ENCODE measurements at regions not wholly inside any gene's neighbourhood (a gene's known extent, or its start where the extent isn't known, plus 50 kb on each side); places are given as distances from the start of the nearest gene placed in this dataset.

DNA sequence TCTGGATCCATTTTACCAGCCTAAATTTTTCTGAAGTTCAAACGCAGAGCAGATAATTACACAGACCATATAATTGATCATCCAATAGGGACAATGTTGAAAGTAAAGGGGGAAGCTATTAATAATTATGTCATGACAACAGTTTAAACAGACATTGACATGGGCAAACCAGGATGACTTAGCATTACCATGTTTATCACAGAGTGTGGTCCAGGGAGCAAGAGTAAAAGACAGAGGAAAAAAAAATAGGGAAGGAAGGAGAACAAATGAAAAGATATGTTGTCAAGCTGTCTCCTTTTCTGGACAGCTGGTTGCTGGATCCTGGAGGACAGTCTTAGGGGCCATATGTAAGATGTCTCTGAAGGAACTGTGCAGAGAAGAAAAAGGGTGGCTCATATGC lies 69.4 kb upstream of the FBXL4 start:
- Mint-ChIP-seq H3K4me1 (no peaks in the 10 kb centered on the region), H3K4me3 (no peak overlapping the region), H3K9me3 (no peaks in the 10 kb centered on the region), H3K27ac (no peak overlapping the region), H3K27me3 (ENCODE audit: insufficient read depth) (no peaks in the 10 kb centered on the region), H3K36me3 (ENCODE audit: low read depth) (no peaks in the 10 kb centered on the region)
- Histone ChIP-seq H3K4me3 (ENCODE audit: low read length) (no peak overlapping the region), H3K9ac (ENCODE audit: extremely low read depth, low read length, poor library complexity, severe bottlenecking) (no peak overlapping the region), H3K36me3 (ENCODE audit: control insufficient read depth, insufficient read depth, low read length) (no peaks in the 10 kb centered on the region), H3K27ac (ENCODE audit: low read depth, low read length) (no peak overlapping the region), H3K9me3 (ENCODE audit: control insufficient read depth, low read length) (no peaks in the 10 kb centered on the region), H3K4me1 (ENCODE audit: control insufficient read depth, insufficient read depth, low read length) (no peaks in the 10 kb centered on the region), H3K27me3 (ENCODE audit: control insufficient read depth, insufficient read depth, low read length, poor library complexity, severe bottlenecking) (no peaks in the 10 kb centered on the region)
- TF ChIP-seq, protein P1, sequence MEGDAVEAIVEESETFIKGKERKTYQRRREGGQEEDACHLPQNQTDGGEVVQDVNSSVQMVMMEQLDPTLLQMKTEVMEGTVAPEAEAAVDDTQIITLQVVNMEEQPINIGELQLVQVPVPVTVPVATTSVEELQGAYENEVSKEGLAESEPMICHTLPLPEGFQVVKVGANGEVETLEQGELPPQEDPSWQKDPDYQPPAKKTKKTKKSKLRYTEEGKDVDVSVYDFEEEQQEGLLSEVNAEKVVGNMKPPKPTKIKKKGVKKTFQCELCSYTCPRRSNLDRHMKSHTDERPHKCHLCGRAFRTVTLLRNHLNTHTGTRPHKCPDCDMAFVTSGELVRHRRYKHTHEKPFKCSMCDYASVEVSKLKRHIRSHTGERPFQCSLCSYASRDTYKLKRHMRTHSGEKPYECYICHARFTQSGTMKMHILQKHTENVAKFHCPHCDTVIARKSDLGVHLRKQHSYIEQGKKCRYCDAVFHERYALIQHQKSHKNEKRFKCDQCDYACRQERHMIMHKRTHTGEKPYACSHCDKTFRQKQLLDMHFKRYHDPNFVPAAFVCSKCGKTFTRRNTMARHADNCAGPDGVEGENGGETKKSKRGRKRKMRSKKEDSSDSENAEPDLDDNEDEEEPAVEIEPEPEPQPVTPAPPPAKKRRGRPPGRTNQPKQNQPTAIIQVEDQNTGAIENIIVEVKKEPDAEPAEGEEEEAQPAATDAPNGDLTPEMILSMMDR (conservative IDR thresholded peaks at IDR 0.05), result no peak
- WGBS, 2 experiments (ENCODE audit: insufficient coverage in 1 of 2, insufficient read length in 1 of 2), result 100% methylated on average over 1 of the region's 1 CpG; no CpG with 5 or more reads in 1 of the 2 experiments
- no peak for DNase-seq

DNA sequence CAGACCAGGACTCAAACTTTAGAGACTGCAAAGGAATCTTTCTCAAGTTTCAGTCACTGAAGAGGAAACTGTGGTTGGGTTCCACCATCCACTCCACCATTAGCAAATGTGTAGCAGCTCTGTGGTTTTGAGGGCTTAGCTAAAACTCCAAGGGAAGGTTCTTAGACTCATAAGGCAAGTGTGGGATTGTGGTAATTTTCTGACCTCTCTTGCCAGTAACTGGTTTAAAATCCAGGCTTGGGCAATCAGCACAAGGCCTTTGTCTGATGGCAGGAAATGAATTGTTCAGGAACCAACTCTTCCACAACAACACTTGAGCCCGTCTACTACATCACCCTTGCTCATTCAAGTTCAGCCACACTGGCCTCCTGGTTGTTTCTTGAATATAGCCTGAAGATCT lies 68.6 kb upstream of the FBXL4 start:
- Histone ChIP-seq H3K27me3 (ENCODE audit: control insufficient read depth, insufficient read depth, low read length, poor library complexity, severe bottlenecking) (no peaks in the 10 kb centered on the region), H3K27ac (ENCODE audit: low read depth, low read length) (no peak overlapping the region), H3K9me3 (ENCODE audit: control insufficient read depth, low read length) (no peaks in the 10 kb centered on the region), H3K36me3 (ENCODE audit: control insufficient read depth, insufficient read depth, low read length) (no peaks in the 10 kb centered on the region), H3K4me1 (ENCODE audit: control insufficient read depth, insufficient read depth, low read length) (no peaks in the 10 kb centered on the region), H3K9ac (ENCODE audit: extremely low read depth, low read length, poor library complexity, severe bottlenecking) (no peak overlapping the region), H3K4me3 (ENCODE audit: low read length) (no peak overlapping the region)
- TF ChIP-seq, protein P1 (conservative IDR thresholded peaks at IDR 0.05), result no peak
- DNase-seq, result no peak
- WGBS, 2 experiments (ENCODE audit: insufficient coverage in 1 of 2, insufficient read length in 1 of 2), result 100% methylated on average over 1 of the region's 1 CpG; no CpG with 5 or more reads in 1 of the 2 experiments
- H3K9me3 Mint-ChIP-seq, result no peaks in the 10 kb centered on the region
- no peak overlapping the region for H3K27ac Mint-ChIP-seq
- H3K4me1 Mint-ChIP-seq, result no peaks in the 10 kb centered on the region
- no peaks in the 10 kb centered on the region for H3K27me3 Mint-ChIP-seq (ENCODE audit: insufficient read depth)
- no peaks in the 10 kb centered on the region for H3K36me3 Mint-ChIP-seq (ENCODE audit: low read depth)
- no peak overlapping the region for H3K4me3 Mint-ChIP-seq

DNA sequence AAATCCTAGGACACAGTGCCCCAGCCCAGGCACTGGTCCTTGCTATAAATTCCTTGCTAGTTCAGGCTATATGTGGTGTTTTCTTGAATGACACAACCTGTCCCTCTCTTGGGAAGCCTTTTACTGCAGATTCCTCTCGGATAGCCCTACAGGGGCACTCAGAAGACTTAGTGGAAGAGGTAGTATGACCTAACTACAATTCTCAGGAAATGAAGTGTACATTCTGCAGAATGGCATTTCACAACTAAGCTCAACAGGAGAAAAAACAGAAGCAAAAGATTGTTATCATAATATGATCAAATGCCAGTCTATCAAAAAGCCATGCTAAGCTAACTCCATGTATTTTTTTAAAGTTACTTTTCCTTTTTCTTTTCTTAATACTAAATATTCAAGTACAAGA lies 66.3 kb upstream of the FBXL4 start:
- H3K4me1 Mint-ChIP-seq, result no peaks in the 10 kb centered on the region
- Histone ChIP-seq H3K27me3 (ENCODE audit: control insufficient read depth, insufficient read depth, low read length, poor library complexity, severe bottlenecking) (no peaks in the 10 kb centered on the region), H3K9ac (ENCODE audit: extremely low read depth, low read length, poor library complexity, severe bottlenecking) (no peak overlapping the region), H3K9me3 (ENCODE audit: control insufficient read depth, low read length) (no peaks in the 10 kb centered on the region), H3K27ac (ENCODE audit: low read depth, low read length) (no peak overlapping the region), H3K36me3 (ENCODE audit: control insufficient read depth, insufficient read depth, low read length) (no peaks in the 10 kb centered on the region), H3K4me1 (ENCODE audit: control insufficient read depth, insufficient read depth, low read length) (peaks cover 7% of the 10 kb centered on the region), H3K4me3 (ENCODE audit: low read length) (no peak overlapping the region)
- WGBS, 2 experiments (ENCODE audit: insufficient coverage in 1 of 2, insufficient read length in 1 of 2), result 20 to 44% methylated on average over 1 of the region's 1 CpG
- TF ChIP-seq, protein P1 (conservative IDR thresholded peaks at IDR 0.05), result no peak
- no peak for DNase-seq
- no peaks in the 10 kb centered on the region for H3K36me3 Mint-ChIP-seq (ENCODE audit: low read depth)
- H3K4me3 Mint-ChIP-seq, result no peak overlapping the region
- no peaks in the 10 kb centered on the region for H3K27me3 Mint-ChIP-seq (ENCODE audit: insufficient read depth)
- no peaks in the 10 kb centered on the region for H3K9me3 Mint-ChIP-seq
- H3K27ac Mint-ChIP-seq, result no peak overlapping the region

Data from endodermal cell (in vitro differentiated cells).